Endothelial cell of umbilical vein (primary cell): ENCODE measurements at regions not wholly inside any gene's neighbourhood (a gene's known extent, or its start where the extent isn't known, plus 50 kb on each side); places are given as distances from the start of the nearest gene placed in this dataset.
"Not testable (repeated sequence)": the region's sequence is repeated elsewhere in the genome, so short reads cannot be mapped to it uniquely, and the experiment has no call there.

Source experiments
- BruUV-seq: library from RNA; stranded (reverse); fragments of 400-500 nt; replicated peaks from 2 replicates; lab custom pipeline; 2021; lab: Mats Ljungman, UMichigan
- CTCF ChIA-PET: fragments of 300-600, 350-600 bp; sonication (Branson Sonifier 250); formaldehyde crosslinking; loops from one replicate; lab custom pipeline; 2021; ENCODE audit warnings: antibody characterized with exemption, inconsistent platforms; lab: Charles Lee
- POLR2A ChIA-PET: fragments of 300-600, 350-600 bp; sonication (Branson Sonifier 250); formaldehyde crosslinking; loops from one replicate; lab custom pipeline; 2021; ENCODE audit warnings: antibody characterized with exemption, inconsistent platforms; lab: Charles Lee
- DNase-seq: peaks from one replicate; pipeline ENCODE4 v3.0.0-alpha.2; 2011; ENCODE audit warnings: low read depth, low spot score
- FAIRE-seq: peaks from 2 replicates; lab custom pipeline; 2011; peaks lifted over from hg19 to GRCh38; lab: Jason Lieb, UNC
- H2AFZ ChIP-seq: 2 replicates; pipeline ENCODE4 v1.6.0; 2012; ENCODE audit warnings: low read depth, low read length, control low read depth, inconsistent platforms
- H3K27ac ChIP-seq: 2 replicates; pipeline ENCODE4 v1.5.1; 2011; ENCODE audit warnings: low read depth, mild to moderate bottlenecking, control low read depth, low read length, moderate library complexity; ENCODE audit not compliant: insufficient read depth
- H3K27me3 ChIP-seq, 2 experiments: 2 replicates each; pipeline versions ENCODE4 v1.6.0 to v1.6.1; 2011; ENCODE audit warnings: low read length in 2 of 2, mixed read lengths in 1 of 2; ENCODE audit not compliant: control insufficient read depth in 2 of 2, insufficient read depth in 2 of 2
- H3K36me3 ChIP-seq, 2 experiments: 2 replicates in 1 of 2; 3 replicates in 1 of 2; pipeline ENCODE4 v1.5.1; 2011; ENCODE audit warnings: low read length in 2 of 2, mild to moderate bottlenecking in 1 of 2, moderate library complexity in 1 of 2; ENCODE audit not compliant: control insufficient read depth in 2 of 2, insufficient read depth in 2 of 2; ENCODE audit errors: extremely low read depth in 1 of 2
- H3K4me1 ChIP-seq: 3 replicates; pipeline ENCODE4 v1.5.1; 2011; ENCODE audit warnings: mild to moderate bottlenecking, low read length; ENCODE audit not compliant: control insufficient read depth, insufficient read depth; ENCODE audit errors: extremely low read depth
- H3K4me2 ChIP-seq: 2 replicates; pipeline ENCODE4 v1.6.1; 2011; ENCODE audit warnings: low read length, control low read depth, mixed read lengths; ENCODE audit not compliant: insufficient read depth
- H3K4me3 ChIP-seq, 3 experiments: fragments of 200-600 bp in 1 of 3; sonication (generic), shearing (Covaris generic) in 1 of 3; replicated peaks in 1 of 3; 2 replicates each; pipeline ENCODE4 v1.5.1; 2011 to 2016; ENCODE audit warnings: control low read depth in 3 of 3, low read length in 3 of 3, mild to moderate bottlenecking in 2 of 3, inconsistent platforms in 1 of 3, low read depth in 1 of 3, moderate library complexity in 1 of 3; ENCODE audit not compliant: insufficient read depth in 1 of 3
- H3K79me2 ChIP-seq: 2 replicates; pipeline ENCODE4 v1.6.0; 2012; ENCODE audit warnings: low read length, inconsistent platforms; ENCODE audit not compliant: control insufficient read depth, insufficient read depth
- H3K9ac ChIP-seq: replicated peaks from 2 replicates; pipeline ENCODE3; 2011; ENCODE audit warnings: low read length, control low read depth; ENCODE audit not compliant: insufficient read depth; ENCODE audit errors: extremely low read depth
- H3K9me1 ChIP-seq: replicated peaks from 3 replicates; pipeline ENCODE4 v1.6.0; 2011; ENCODE audit warnings: mild to moderate bottlenecking, low read length; ENCODE audit not compliant: control insufficient read depth, insufficient read depth; ENCODE audit errors: extremely low read depth
- H3K9me3 ChIP-seq: replicated peaks from 2 replicates; pipeline ENCODE4 v1.5.1; 2012; ENCODE audit warnings: low read length, inconsistent platforms; ENCODE audit not compliant: control insufficient read depth, insufficient read depth
- H4K20me1 ChIP-seq: replicated peaks from 2 replicates; pipeline ENCODE3; 2011; ENCODE audit warnings: mild to moderate bottlenecking, low read length; ENCODE audit not compliant: control insufficient read depth, insufficient read depth; ENCODE audit errors: extremely low read depth
- EZH2 ChIP-seq: IDR thresholded peaks from 2 replicates; pipeline ENCODE4 v1.6.1; 2012; ENCODE audit warnings: borderline replicate concordance, low read depth, mild to moderate bottlenecking, moderate library complexity, low read length, inconsistent platforms; ENCODE audit not compliant: severe bottlenecking
- dilution Hi-C: fragments of 300-500 bp; cut with MboI; formaldehyde crosslinking; loops from one replicate; pipeline ENCODE4 v1.15.0; 2019; ENCODE audit warnings: low sequenced_read_pairs; ENCODE audit not compliant: extremely low pct_ligation_motif_present
- intact Hi-C: fragments of 100-400 bp; cut with micrococcal nuclease; formaldehyde crosslinking; loops from one replicate; pipeline ENCODE4 v1.10.0; 2022

- CTCF ChIA-PET, result no interaction called here
- no TSS peak for BruUV-seq
- no peaks in the 10 kb centered on the region for H3K79me2 ChIP-seq
- H4K20me1 ChIP-seq, result no peaks in the 10 kb centered on the region
- H2AFZ ChIP-seq, result no peak overlapping the region
- H3K27ac ChIP-seq, result no peak overlapping the region
- H3K4me3 ChIP-seq, result no peak overlapping the region
- TF ChIP-seq EZH2, result no peak
- POLR2A ChIA-PET, result no interaction called here
- no peaks in the 10 kb centered on the region for H3K36me3 ChIP-seq
- FAIRE-seq (no peak), DNase-seq (no peak)
- no peak overlapping the region for H3K4me2 ChIP-seq
- no peak overlapping the region for H3K9ac ChIP-seq
- no peaks in the 10 kb centered on the region for H3K9me1 ChIP-seq
- dilution Hi-C loops, result no loop called here
- no peaks in the 10 kb centered on the region for H3K9me3 ChIP-seq
- no peaks in the 10 kb centered on the region for H3K27me3 ChIP-seq
- H3K4me1 ChIP-seq, result no peaks in the 10 kb centered on the region
- intact Hi-C loops, result no loop called here
Measured at GRCh38 chr5:10102706-10103497, 146.8 kb downstream of the ATPSCKMT start.

GRCh38 chr5:10102235-10102634, 147.5 kb downstream of the ATPSCKMT start:
- H3K27me3 ChIP-seq, POLR2A ChIA-PET, CTCF ChIA-PET, FAIRE-seq, H3K36me3 ChIP-seq, H3K79me2 ChIP-seq, H4K20me1 ChIP-seq, H3K9me3 ChIP-seq, H3K4me2 ChIP-seq, H3K9me1 ChIP-seq, H3K4me3 ChIP-seq, dilution Hi-C loops, H3K4me1 ChIP-seq, intact Hi-C loops, H3K27ac ChIP-seq, H2AFZ ChIP-seq, H3K9ac ChIP-seq, BruUV-seq, DNase-seq: not testable (repeated sequence)
